Left cardiac atrium (tissue), 4 donors: ENCODE measurements at regions not wholly inside any gene's neighbourhood (a gene's known extent, or its start where the extent isn't known, plus 50 kb on each side); places are given as distances from the start of the nearest gene placed in this dataset.

Experiments
- ATAC-seq, 2 donors: fragments of 200-7000 bp; cut with Tn5 transposase; one replicate each; pipeline ENCODE4 v1.9.1; 2020; ENCODE audit warnings: mild to moderate bottlenecking in 2 of 2, moderate library complexity in 2 of 2
- DNase-seq: peaks from one replicate; pipeline ENCODE4 v3.0.0-alpha.2; 2020
- intact Hi-C, 2 donors: fragments of 100-400 bp; cut with DNase I; formaldehyde crosslinking; loops; one replicate each; pipeline versions ENCODE4 v1.14.1 to v1.15.1; 2022 to 2023
- donor health status: DM: no; HTN: yes; CAD: no.
- donor health status: DM: no; HTN: yes; CAD: no; lungs with severe emphysema.
- donor health status: DM: yes; HTN: yes; CAD: no.
- donor health status: Dilated cardiomyopathy.

GRCh38 chr10:3904419-3904960 is 119.5 kb upstream of the KLF6 start:
- intact Hi-C loops = no loop called here
- ATAC-seq (no peak), DNase-seq (no peak)

GRCh38 chr10:3902809-3903410 is 117.9 kb upstream of the KLF6 start:
- DNase-seq (no peak), ATAC-seq (peak in 1 of 2 donors; percentile 56)
- intact Hi-C loops = no loop called here

DNA sequence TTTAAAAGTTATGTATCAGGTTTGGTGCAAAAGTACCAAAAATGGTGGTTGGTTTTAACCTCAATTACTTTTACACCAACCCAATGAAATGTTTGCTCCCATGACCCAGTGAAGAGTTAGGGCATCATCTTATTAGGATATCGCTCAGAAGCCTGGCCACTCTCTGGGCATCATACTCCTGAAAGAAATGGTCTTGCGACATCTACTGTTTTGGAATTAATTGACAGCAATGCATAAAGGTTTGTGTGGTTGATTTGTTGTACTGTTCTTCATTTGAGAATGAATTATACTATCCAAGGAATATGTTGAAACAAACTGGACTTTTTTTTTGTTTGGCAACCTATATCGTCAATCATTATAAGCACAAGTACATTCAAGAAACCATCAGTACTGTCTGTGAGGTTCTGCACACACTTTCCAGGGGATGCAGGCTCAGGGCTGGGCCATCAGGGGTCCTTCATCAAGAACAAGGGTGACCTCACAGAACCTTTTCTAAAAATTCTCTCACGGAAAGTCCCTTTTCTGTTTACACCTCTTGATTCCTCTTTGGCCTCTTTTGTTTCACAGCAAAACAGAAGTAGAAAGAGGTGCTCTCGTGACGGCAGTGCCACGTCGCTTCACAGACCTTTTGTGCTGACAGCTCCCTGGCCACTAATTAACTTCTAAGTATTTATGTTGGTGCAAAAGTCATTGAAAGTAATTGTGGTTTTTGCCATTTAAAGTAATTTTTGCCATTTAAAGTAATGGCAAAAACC is 117.2 kb upstream of the KLF6 start:
- ATAC-seq (peak; percentile 32 to 34), DNase-seq (no peak)
- intact Hi-C loops = no loop called here

DNA sequence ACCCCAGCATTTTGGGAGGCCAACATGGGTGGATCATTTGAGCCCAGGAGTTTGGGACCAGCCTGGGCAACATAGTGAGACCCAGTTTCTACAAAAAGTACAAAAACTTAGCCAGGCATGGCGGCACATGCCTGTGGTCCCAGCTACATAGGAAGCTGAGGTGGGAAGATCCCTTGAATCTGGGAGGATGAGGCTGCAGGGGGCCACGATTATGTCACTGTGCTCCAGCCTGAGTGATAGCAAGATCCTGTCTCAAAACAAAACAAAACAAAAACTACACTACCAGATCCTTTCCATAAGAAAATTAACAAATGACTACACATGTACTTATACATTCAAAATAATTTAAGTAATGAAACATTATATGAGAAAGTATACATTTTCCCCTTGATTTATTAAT is 116.4 kb upstream of the KLF6 start:
- no peak for ATAC-seq
- intact Hi-C loops = no loop called here

DNA sequence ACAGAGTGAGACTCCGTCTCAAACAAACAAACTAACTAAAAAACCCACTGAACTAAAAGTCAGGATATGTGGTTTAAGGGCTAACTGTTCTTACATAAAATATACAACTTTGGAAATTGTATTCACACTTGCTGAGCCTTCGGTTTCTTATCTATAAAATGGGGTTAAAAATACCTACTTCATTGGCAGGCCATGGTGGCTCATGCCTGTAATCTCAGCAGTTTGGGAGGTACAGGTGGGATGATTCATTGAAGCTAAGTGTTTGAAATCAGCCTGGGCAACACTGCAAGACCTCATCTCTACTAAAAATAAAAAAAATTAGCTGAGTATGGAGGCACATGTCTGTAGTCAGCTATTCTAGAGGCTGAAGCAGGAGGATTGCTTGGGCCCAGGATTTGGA is 115.4 kb upstream of the KLF6 start:
- DNase-seq (no peak), ATAC-seq (peak in 1 of 2 donors; percentile 35)
- intact Hi-C loops = no loop called here

More for the DNA sequence above, 116.4 kb upstream of the KLF6 start:
- no peak for DNase-seq

DNA sequence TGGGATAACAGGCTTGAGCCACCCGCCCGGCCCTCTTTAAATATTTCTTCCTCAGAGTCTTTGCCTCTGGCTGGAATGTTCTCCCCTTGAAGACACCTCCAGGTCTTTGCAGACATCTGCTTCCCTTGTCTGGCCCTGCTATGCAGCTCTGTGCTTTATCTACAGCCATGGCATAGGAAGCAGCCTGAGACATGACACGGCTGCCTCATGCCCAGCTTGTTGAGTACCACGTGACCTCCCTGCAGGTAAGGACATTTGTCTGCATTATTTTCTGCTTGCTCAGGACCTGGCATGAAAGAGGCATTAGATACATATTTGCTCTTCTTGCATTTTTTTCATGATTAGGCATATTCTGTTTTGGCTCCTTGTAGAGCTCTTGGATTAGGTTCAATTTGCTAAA is 113.8 kb upstream of the KLF6 start:
- ATAC-seq = no peak
- no peak for DNase-seq
- intact Hi-C loops = no loop called here

DNA sequence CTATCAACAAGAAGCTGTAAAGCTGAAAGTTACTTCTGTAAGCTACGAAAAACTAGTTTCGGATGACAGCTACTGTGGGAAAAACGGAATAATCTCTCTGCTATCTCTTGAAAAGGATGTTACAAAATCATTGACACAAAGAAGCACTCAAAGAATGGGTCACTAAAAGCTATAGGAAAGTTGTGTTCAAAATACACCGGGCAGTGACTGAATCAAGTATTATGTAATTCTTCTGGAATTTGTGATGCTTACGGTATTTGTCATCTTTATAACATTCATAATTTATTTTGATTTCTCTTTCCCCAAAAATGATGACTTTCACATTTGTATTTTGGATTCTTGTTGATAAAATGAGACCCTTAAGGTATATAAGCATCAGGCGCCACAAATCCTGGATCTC is 112.1 kb upstream of the KLF6 start:
- intact Hi-C loops = no loop called here
- no peak for DNase-seq
- no peak for ATAC-seq

GRCh38 chr10:3896161-3896560 is 111.2 kb upstream of the KLF6 start:
- DNase-seq = no peak
- no peak for ATAC-seq
- intact Hi-C loops = no loop called here

GRCh38 chr10:3895045-3895631 is 110.1 kb upstream of the KLF6 start:
- ATAC-seq = peak in 1 of 2 donors; percentile 42
- intact Hi-C loops = no loop called here
- no peak for DNase-seq

GRCh38 chr10:3893901-3894563 is 109.0 kb upstream of the KLF6 start:
- intact Hi-C loops = no loop called here
- no peak for ATAC-seq
- no peak for DNase-seq

DNA sequence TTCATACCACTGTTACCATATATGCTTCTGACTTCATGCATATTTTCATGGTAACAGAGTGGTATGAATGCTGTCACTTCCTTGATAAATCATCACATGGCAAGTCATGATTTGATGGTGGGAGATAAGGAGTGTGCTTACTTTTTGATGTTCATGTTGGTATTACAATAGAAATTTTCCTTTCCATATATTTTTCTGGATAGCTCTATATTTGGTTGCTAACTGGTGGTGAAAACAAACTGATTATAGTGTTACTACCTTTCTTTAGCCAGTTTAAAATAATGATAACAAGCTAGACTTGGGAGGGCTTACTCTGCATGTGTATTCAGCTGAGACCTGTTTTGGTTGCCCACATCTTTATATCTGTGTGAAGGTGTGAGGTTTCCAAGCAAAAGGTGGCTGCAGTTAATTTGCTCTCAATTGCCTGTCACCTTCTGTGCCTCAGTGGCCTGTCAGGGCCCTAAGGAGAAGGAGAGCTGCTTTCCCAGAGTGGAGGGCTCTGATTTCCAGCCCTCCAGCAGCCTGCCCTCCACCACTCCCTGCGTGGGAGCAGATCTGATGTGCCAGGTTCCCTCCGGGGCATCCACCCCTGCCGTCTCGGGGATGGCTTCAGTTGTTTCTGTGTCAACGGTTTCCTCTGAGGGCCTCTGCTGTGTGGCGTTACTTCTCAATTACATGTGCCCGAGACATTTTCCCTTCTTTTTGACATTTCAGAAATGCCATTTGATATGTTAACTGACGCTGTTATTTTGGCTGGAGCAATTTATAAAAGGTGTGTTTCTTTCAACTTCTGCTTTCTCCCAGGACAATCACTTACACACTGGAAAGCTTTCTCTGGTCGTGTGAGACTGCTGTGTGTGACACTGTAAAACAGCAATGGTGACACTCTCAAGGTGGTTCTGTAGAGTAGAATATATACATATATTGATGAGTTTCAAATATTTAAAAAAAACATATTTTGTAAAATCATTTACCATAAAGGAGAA is 107.7 kb upstream of the KLF6 start:
- intact Hi-C loops = no loop called here
- ATAC-seq = no peak
- no peak for DNase-seq

GRCh38 chr10:3891396-3891795 is 106.4 kb upstream of the KLF6 start:
- intact Hi-C loops = no loop called here
- no peak for DNase-seq

GRCh38 chr10:3890602-3891352 is 105.8 kb upstream of the KLF6 start:
- intact Hi-C loops = no loop called here
- DNase-seq = no peak
- ATAC-seq = no peak

More at GRCh38 chr10:3891396-3891795, 106.4 kb upstream of the KLF6 start:
- no peak for ATAC-seq

DNA sequence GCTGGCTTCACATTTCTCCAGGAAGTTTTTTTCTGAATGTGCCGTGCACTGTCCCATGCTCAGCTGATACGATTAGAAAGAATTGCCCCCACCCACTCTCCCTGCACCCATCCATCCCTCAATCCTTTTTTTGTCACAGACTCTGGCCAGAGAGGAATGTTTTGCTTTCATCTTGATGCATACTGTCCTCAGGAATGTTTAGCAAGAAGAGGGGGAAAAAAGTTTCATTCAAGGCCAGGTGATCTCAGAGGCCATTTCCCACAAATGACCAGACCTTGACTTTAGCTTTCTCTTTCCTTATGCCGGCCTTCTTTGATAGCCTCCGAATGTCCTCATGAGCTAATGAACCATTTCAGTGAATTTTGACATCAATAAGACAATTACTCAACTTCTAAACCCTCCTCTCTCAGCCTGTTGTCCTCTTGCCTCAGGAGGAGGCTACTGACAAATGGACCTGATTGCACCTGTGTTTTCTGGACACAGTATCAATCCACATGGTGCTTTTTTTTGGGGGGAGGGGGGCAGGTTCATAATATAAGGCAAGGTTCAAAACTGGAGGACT is 105.0 kb upstream of the KLF6 start:
- intact Hi-C loops = no loop called here
- no peak for DNase-seq

GRCh38 chr10:3887885-3888476 is 103.0 kb upstream of the KLF6 start:
- ATAC-seq (peak; percentile 43 to 79), DNase-seq (peak; percentile 68)
- intact Hi-C loops = no loop called here

More for the DNA sequence above, 105.0 kb upstream of the KLF6 start:
- no peak for ATAC-seq

GRCh38 chr10:3887404-3887803 is 102.4 kb upstream of the KLF6 start:
- ATAC-seq (peak; percentile 2 to 3), DNase-seq (no peak)
- intact Hi-C loops = no loop called here

DNA sequence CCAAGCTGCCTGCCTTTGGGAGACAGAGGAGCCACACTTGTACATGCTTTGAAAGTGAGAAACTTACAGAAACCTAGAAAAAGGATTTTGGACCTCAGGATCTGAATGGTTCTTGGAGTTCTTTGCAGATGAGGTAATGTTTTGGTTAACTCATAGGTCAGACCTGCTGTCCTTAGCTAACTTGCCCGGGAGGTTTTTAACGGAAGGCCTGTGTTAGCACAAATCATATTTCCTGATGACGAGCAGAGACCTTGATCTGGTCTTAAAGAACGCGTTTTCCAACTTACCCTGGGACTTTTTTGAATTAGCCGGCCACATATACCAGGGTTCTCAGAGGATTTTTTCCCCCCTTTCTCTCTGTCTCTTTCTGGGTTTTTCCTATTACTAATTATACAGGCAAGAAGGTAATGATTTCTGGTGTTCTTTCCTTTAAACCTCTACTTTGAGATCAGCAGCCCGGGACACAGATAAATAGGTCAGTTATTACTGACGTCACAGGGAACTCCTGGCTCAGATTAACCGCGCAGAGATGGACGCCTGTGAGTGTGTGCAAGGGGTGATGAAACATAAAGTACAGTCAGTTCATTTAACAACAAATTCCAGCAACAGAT is 101.7 kb upstream of the KLF6 start:
- intact Hi-C loops = no loop called here
- DNase-seq = peak; percentile 43
- ATAC-seq = peak; percentile 78 to 92
